ENCODE measurements at regions not wholly inside any gene's neighbourhood (a gene's known extent, or its start where the extent isn't known, plus 50 kb on each side); places are given as distances from the start of the nearest gene placed in this dataset.

DNA sequence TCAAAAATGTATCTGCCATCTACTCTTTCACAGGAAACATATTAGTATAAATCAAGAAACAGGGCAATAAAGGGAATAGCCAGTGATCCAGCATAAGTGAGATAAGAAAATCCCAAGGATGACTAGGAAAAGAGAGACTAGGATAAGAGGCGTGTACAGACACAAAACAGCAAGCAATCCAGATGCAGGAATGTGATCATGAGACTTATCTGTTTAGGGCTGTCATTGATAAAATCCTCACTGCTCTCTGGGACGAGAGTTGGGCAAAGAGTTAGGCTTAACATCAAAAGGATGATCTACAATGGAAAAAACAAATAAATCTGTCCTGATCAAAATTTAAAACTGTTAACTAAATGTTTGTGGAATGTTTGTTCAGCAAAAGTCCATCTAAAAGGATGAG, 1156.8 kb upstream of the C9orf72 start:
- no peaks in the 10 kb centered on the region for H3K36me3 ChIP-seq
- TF ChIP-seq, protein P1, sequence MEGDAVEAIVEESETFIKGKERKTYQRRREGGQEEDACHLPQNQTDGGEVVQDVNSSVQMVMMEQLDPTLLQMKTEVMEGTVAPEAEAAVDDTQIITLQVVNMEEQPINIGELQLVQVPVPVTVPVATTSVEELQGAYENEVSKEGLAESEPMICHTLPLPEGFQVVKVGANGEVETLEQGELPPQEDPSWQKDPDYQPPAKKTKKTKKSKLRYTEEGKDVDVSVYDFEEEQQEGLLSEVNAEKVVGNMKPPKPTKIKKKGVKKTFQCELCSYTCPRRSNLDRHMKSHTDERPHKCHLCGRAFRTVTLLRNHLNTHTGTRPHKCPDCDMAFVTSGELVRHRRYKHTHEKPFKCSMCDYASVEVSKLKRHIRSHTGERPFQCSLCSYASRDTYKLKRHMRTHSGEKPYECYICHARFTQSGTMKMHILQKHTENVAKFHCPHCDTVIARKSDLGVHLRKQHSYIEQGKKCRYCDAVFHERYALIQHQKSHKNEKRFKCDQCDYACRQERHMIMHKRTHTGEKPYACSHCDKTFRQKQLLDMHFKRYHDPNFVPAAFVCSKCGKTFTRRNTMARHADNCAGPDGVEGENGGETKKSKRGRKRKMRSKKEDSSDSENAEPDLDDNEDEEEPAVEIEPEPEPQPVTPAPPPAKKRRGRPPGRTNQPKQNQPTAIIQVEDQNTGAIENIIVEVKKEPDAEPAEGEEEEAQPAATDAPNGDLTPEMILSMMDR (IDR thresholded peaks at IDR 0.05): no peak
- no peak for TF ChIP-seq POLR2A (IDR thresholded peaks at IDR 0.05)
- WGBS, 2 donors: 73 to 83% methylated on average over 2 of the region's 2 CpGs

DNA sequence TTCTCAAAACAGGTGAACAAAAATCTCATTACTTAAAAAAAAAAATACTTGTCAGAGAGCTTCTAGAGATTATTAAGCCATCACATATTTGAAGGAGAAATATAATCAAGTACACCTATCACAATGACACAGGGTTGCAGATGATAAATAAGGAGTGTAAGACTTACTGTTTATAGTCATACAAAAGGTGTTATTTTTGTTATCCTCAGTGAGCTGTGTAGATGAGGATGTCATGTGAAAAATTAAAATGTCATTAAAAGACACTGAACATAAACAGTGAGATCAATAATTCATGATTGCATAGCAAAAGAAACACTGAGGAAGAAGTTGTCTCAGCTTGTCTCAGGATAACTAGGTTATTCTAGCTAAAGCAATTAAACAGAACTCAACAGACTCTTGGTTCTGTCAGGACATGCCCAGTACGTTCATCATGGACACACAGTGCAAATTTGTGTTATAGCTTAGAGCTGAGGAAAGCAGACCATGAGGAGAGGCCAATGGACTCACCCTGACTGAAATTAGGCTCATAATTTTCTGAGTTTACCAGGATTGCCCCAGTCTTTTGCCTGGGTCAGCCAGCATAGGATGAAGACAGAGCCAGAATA, 1162.6 kb upstream of the C9orf72 start:
- no peaks in the 10 kb centered on the region for H3K36me3 ChIP-seq
- TF ChIP-seq POLR2A (IDR thresholded peaks at IDR 0.05): no peak
- TF ChIP-seq, protein P1 (IDR thresholded peaks at IDR 0.05): no peak
- 30 to 58% methylated on average over 1 of the region's 1 CpG for WGBS, 2 donors

More for the DNA sequence above, 1156.8 kb upstream of the C9orf72 start:
- Histone ChIP-seq H3K4me1 (no peaks in the 10 kb centered on the region), H3K4me3 (replicated peaks in 1 of 3) (no peak overlapping the region), H3K9me3 (no peaks in the 10 kb centered on the region), H3K27ac (no peak overlapping the region), H3K27me3 (no peaks in the 10 kb centered on the region)
- DNase-seq: no peak
- intact Hi-C loops (cut with DNase I): no loop called here

GRCh38 chr9:28741459-28741858, 1168.2 kb upstream of the C9orf72 start:
- intact Hi-C loops (cut with DNase I): no loop called here
- no peak overlapping the region for H3K4me3 ChIP-seq (replicated peaks in 1 of 3)
- WGBS, 2 donors: 95 to 100% methylated on average over 3 to 4 of the region's 4 CpGs
- H3K4me1 ChIP-seq: peaks cover 0 to 4% of the 10 kb centered on the region in 2 donors
- TF ChIP-seq POLR2A (IDR thresholded peaks at IDR 0.05): no peak
- TF ChIP-seq, protein P1 (IDR thresholded peaks at IDR 0.05): no peak
- H3K27me3 ChIP-seq: no peaks in the 10 kb centered on the region
- no peak overlapping the region for H3K27ac ChIP-seq
- DNase-seq: no peak
- H3K36me3 ChIP-seq: no peaks in the 10 kb centered on the region
- H3K9me3 ChIP-seq: no peaks in the 10 kb centered on the region

More for the DNA sequence above, 1162.6 kb upstream of the C9orf72 start:
- Histone ChIP-seq H3K9me3 (no peaks in the 10 kb centered on the region), H3K4me3 (replicated peaks in 1 of 3) (no peak overlapping the region), H3K27ac (peak overlapping the region; percentile 31 to 56 (median 52)), H3K27me3 (no peaks in the 10 kb centered on the region), H3K4me1 (peaks cover 5 to 10% of the 10 kb centered on the region in 2 donors)
- intact Hi-C loops (cut with DNase I): no loop called here
- peak in 1 of 2 donors; percentile 2 for DNase-seq

GRCh38 chr9:28747351-28747985, 1174.2 kb upstream of the C9orf72 start:
- DNase-seq: no peak
- Histone ChIP-seq H3K27me3 (no peaks in the 10 kb centered on the region), H3K36me3 (no peaks in the 10 kb centered on the region), H3K9me3 (no peaks in the 10 kb centered on the region), H3K4me1 (peaks cover 3 to 4% of the 10 kb centered on the region in 2 donors), H3K27ac (no peak overlapping the region), H3K4me3 (replicated peaks in 1 of 3) (no peak overlapping the region)
- intact Hi-C loops (cut with DNase I): no loop called here
- no peak for TF ChIP-seq POLR2A (IDR thresholded peaks at IDR 0.05)
- TF ChIP-seq, protein P1 (IDR thresholded peaks at IDR 0.05): no peak
- 69 to 80% methylated on average over 10 of the region's 10 CpGs for WGBS, 2 donors

GRCh38 chr9:28750136-28750535, 1176.9 kb upstream of the C9orf72 start:
- Histone ChIP-seq H3K4me3 (replicated peaks in 1 of 3) (no peak overlapping the region), H3K36me3 (no peaks in the 10 kb centered on the region), H3K4me1 (peaks cover 9% of the 10 kb centered on the region in 2 donors), H3K27me3 (no peaks in the 10 kb centered on the region), H3K27ac (no peak overlapping the region), H3K9me3 (no peaks in the 10 kb centered on the region)
- TF ChIP-seq, protein P1 (IDR thresholded peaks at IDR 0.05): no peak
- TF ChIP-seq POLR2A (IDR thresholded peaks at IDR 0.05): no peak
- WGBS, 2 donors: 79 to 87% methylated on average over 2 of the region's 2 CpGs
- intact Hi-C loops (cut with DNase I): loop anchor here (10.0 kb wide), 1 partner anchor 55 kb away; no protein-coding TSS in a partner anchor
- no peak for DNase-seq

Measured in thyroid gland (tissue), 4 donors.